Inferior parietal cortex (tissue), 1 donor: ENCODE measurements at regions not wholly inside any gene's neighbourhood (a gene's known extent, or its start where the extent isn't known, plus 50 kb on each side); places are given as distances from the start of the nearest gene placed in this dataset.

Source experiments
- DNase-seq: peaks from one replicate; pipeline ENCODE4 v3.0.0-alpha.2; 2016; ENCODE audit errors: extremely low spot score

DNA sequence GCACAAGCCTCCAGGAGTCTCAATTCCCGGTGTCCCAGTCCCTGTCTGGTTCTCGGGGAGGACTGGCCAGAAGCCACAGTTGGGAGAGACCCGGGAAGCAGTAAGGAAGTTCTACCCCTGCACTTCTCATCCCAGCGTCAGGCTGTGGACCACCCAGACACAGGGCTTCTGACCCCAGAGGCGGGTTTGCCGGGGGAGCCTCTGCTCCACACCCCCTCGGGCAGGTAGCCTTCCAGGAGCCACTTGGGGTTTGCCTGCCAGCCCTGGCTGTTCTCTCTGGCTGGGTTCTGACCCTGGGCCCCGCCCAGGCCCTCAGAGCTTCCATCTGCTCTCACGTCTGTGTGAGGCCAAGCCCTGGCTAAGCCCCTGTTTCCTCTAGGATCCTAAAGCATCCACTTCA is 94.4 kb upstream of the GPC1 start:
- no peak for DNase-seq

DNA sequence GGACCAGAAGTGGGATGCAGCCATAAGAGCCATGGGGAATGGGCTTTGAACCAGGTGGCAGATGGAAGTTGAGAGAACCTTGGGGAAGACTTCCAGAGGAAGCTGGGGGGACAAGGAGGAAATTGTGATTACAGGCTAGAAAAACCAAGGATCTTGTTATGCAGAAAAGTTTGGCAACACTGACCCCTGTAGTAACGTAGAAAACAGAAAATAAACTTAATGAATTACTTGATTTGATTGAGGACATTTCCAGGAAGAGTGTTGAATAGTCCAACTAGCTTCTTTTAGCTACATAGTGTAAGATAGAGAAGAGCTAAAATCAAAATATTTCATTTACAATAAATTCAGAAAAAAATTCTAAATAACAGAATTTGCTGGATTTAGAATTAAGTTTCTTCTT is 91.9 kb upstream of the GPC1 start:
- DNase-seq: no peak

GRCh38 chr2:240344904-240345303 is 90.6 kb upstream of the GPC1 start:
- DNase-seq: no peak

DNA sequence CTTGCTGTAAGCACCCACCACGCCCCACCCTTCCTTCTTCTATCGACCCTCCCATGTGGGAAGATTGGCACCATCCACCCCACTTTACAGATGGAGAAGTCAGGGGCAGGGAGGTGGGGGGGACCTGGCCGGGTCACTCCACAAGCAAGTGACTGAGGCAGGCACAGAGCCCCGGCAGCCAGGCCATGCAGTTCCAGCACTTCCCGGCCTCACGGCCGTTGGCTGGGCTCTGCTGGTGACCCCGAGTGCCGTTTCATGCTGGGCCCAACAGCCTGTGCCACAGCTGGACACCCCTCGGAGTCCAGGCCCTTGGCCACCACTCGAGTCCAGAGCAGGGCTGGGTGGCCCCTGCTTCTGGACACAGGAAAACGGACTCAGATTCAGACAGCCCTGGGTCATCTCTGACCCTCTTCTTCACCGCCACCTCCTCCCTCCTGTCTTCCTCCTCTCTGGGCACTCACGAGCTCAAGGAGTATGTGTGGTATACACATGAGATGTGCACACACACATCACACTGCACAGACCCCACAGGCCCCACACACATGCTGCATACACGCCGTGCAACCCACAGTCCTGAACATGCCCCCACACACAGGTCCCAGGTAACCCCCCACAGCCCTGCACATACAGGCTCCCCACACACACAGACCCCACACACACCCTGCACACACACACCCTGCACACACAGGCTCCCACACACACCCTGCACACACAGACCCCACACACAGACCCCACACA is 89.3 kb upstream of the GPC1 start:
- DNase-seq: no peak

DNA sequence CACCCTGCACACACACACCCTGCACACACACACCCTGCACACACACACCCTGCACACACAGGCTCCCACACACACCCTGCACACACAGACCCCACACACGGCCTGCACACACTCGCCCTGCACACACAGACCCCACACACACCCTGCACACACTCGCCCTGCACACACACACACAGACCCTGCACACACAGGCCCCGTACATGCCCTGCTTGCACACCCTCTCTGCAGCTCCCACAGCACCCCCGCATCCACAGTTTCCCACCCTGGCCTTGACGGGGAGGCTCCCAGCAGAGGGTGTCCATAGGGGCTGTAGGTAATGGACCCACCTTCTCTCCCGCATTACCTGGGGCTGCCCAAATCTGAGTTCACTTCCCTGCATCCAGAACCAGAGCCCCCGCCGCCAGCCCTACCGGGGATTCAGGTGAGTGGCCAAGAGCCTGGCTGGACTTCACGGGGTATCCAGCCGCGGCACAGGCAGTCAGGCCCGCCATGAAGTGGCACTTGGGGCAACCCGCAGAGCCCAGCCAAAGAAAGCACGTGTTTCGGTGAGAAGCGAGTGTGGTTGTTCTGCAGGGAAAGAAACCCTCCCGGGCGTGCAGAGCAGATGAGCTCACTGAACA is 88.6 kb upstream of the GPC1 start:
- DNase-seq: no peak

GRCh38 chr2:240347373-240347940 is 88.0 kb upstream of the GPC1 start:
- no peak for DNase-seq

DNA sequence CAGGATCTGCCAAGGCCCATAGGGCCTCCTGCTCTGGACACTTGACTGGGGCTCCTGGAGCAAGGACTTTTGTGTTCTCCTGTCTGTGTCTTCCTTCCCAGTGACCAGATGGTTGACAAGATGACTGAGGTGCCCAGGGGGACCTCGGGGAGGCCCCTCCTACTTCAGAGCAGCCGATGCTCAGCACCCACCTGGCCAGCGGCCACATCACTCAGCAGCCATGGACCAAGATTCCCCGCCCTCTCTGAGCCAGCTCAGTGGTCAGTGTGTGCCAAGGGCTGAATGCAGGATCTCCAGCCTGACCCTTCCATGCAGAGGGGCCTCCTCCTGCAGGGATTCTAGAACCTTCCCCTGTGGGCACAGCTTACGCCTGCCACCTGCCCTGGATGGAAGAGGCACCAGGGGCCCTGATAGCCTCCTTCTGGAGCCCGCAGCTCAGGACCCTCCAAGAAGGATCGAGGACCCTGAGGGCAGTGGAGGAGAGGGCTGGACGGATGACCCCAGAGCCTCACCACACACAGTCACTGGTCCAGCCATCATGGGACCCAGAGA is 87.4 kb upstream of the GPC1 start:
- no peak for DNase-seq

- no peak for DNase-seq
These were observed 86.9 kb upstream of the GPC1 start for GRCh38 chr2:240348522-240348921.

GRCh38 chr2:240349133-240350005 is 86.1 kb upstream of the GPC1 start:
- no peak for DNase-seq

DNA sequence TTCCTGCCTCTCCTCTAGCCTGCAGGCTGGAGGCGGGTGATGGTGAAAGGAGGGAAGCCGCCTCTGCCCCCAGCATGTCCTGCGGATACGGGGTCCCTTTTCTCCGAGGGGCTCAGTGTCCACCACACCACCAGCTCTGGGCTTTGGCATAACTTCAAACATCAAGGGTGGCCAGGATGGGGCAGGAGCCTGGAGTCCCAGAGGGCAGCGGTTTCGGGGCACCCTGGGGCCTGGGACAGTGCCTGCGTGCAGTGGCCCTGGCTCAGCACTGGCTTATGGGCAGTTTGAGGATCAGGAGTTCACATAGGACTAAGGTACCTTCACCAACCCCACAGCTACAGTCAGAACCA is 85.5 kb upstream of the GPC1 start:
- DNase-seq: no peak

GRCh38 chr2:240350696-240351087 is 84.8 kb upstream of the GPC1 start:
- DNase-seq: no peak

- no peak for DNase-seq
These were observed 84.2 kb upstream of the GPC1 start for GRCh38 chr2:240351088-240351741.

DNA sequence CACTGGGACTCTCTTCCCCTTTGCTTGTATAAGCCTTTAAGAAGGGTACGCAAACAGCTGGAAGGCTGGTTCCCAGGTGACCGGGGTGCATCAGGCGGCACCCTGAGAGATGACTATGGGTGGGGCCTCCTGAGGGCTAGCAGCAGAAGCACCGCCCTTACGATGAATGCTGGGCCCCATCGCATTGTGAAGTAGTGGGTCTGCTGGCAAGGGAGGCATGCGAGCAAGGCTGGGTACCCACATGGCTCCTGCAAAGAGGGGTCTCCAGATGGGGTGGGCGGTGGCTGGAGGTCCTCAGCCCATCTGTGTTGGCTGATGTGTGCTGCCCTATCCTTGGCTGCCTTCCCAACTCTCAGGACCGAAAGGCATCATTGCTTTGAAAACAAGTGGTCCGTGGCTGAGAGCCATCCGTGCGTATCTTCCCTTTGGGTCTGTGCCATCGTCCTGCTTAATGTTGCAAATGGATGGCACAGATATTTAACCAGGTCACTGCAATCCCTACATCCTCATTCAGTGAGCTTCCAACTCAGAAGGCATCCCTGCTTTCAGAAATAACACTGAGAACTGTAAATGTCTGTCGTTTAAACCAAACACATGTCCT is 83.5 kb upstream of the GPC1 start:
- DNase-seq: no peak

DNA sequence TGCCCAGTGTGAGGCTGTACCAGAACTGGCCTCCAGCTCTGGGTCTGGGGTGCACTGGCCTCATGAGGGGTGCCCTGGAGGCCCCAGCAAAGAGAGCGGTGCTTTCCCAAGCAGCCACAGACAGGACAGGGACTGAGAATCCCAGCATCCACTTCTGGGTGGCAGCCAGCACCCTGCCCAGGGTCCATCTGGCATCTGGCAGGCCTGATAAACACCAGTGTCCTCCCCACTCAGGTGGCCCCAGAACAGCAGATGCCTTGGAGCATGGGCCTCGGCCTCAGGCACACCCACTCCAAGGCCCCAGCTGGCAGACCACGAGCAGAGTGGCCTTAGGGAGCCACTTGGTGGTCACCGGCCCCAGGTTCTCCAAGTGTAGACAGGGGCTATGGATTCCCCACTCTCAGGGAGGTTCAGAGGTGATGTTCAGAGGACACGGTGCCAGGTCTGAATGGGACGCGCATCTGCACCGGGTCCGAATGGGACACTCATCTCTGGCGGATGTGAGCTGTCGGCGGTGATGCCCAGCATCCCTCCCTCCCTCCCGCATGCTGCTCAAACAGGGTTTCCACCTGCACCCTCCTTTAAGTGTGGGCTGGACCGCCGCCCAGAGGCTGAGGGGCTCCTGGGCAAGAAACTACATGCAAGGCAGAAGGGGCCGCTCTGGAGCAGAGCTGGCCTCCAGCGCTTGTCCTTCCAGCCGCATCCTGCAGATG is 82.2 kb upstream of the GPC1 start:
- DNase-seq: no peak

DNA sequence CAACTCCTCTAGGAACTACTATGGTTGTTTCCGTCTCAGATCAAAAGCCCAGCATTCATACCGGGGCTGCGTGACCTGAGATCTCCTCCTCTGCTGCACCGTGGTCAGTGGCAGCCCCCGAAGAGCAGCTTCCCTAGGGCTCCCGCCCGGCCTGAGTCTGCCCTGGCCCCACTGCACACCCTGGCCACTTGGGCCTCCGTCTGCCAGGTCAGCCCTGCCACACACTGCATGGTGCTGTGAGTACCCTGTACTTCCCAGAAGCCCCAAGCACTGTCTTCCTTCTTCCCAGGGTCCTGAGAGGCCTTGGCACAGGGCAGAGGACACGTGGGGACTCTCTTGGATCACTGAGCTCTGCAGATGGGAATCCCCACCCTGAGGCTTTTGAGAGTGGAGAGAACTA is 81.5 kb upstream of the GPC1 start:
- no peak for DNase-seq

DNA sequence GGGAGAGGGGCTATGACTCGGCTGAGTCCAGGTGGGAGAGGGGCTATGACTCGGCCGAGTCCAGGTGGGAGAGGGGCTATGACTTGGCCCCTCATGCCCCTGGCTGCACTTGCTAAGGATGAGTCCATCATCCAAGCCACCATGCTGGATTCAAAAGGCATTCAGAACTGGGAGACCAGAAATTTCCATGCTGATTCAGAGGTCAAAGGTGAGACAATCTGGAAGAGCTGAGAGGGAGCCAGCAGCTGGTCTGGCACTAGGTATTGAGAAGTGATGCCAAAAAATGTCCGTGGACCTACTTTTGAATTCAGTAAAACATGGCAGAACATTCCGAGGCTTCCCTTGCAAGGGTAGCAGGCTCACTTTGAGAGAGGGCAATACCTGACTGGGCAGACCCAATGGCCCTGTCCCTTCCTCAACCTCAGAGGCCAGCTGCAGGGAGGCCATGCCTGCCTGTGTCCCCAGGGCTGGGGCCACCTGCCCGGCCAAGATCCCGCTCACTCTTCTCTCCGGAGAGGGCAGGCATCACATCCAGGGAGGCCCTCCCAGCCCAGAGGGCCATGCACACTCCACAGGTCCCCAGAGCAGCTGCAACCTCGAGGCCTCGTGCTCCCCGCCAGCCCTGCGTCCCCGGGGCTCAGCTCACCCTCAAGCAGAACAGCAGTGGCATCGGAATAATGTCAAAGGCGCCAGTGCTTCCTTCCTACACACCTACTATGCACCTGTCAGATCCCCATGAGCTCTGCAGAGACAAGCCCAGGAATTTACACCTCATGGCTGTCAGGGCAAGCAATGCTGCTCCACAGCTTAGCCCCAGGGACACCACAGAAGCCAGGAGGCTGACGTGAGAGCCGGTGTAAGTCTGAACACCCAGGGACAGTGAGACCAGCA is 80.2 kb upstream of the GPC1 start:
- DNase-seq: no peak

- no peak for DNase-seq
These were observed 79.5 kb upstream of the GPC1 start for GRCh38 chr2:240355962-240356361.

- DNase-seq: no peak
These were observed 78.5 kb upstream of the GPC1 start for GRCh38 chr2:240356700-240357640.

GRCh38 chr2:240357641-240358012 is 77.8 kb upstream of the GPC1 start:
- DNase-seq: no peak
